GM12873 (cell line): ENCODE measurements at regions not wholly inside any gene's neighbourhood (a gene's known extent, or its start where the extent isn't known, plus 50 kb on each side); places are given as distances from the start of the nearest gene placed in this dataset.

Source experiments
- TF ChIP-seq, protein P1 (sequence below): IDR thresholded peaks from 2 replicates; pipeline ENCODE4 v1.5.1; 2012; ENCODE audit warnings: low read depth, mild to moderate bottlenecking, moderate library complexity, low read length, control low read depth; ENCODE audit not compliant: insufficient read depth; ENCODE audit errors: missing control alignments

DNA sequence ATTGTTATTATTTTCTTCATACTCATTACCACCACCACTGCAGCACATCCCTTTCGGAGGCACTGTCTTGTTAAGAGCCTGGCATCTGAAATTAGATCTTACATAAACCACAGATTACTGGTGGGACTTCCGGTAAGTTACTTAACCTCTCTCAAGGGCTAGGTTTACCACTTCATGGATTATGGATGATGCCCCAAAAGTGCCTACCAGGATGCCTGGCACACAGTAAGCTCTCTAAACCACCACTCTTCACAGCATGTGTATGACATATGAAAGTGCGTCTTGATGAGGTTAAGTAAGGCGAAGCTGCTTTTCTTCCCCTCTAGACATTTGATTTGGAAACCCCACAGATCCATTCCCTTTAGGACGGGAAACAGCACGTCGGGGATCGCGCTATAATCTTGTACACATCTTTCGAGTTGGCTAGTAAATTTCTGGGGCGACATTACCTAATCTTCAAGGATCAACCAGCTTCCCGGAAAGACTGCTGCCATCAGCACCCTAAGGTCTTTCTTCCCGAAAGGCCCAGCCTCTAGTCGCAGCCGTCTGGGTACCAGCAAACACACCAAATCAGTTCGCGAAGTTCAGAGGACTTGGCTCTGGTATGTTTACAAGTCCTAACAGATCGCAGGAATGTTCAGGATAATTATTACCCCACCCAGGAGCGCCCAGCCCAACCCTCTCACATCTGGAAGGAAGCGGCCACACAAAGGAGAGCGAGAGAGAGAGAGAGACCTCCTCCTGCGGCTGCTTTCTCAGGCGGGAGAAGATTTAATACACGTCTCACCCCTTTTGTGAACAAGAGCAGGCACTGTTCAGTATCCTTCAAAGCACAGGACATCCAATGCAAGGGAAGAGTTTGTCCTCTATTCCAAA, 155.1 kb upstream of the FRMD4B start:
- TF ChIP-seq, protein P1, sequence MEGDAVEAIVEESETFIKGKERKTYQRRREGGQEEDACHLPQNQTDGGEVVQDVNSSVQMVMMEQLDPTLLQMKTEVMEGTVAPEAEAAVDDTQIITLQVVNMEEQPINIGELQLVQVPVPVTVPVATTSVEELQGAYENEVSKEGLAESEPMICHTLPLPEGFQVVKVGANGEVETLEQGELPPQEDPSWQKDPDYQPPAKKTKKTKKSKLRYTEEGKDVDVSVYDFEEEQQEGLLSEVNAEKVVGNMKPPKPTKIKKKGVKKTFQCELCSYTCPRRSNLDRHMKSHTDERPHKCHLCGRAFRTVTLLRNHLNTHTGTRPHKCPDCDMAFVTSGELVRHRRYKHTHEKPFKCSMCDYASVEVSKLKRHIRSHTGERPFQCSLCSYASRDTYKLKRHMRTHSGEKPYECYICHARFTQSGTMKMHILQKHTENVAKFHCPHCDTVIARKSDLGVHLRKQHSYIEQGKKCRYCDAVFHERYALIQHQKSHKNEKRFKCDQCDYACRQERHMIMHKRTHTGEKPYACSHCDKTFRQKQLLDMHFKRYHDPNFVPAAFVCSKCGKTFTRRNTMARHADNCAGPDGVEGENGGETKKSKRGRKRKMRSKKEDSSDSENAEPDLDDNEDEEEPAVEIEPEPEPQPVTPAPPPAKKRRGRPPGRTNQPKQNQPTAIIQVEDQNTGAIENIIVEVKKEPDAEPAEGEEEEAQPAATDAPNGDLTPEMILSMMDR, result no peak

DNA sequence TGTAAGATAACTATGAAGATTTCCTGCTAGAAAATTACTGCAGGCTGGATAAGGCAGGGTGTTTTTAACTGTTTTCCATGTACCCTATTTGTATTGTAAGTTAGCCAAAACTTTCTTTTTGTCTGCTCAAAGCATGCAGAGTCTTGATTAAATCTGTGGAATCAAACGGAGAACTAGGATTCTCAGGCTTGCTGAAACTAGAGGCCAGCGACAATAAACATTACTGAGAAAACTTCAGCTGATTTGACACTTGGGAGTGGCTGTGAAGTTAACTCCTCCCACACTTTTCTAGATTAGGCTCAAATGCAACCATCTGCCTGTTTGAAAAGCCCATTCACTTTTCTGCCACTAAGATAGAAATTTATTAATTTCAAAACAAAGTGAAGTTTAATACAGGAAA, 153.2 kb upstream of the FRMD4B start:
- TF ChIP-seq, protein P1, result no peak

DNA sequence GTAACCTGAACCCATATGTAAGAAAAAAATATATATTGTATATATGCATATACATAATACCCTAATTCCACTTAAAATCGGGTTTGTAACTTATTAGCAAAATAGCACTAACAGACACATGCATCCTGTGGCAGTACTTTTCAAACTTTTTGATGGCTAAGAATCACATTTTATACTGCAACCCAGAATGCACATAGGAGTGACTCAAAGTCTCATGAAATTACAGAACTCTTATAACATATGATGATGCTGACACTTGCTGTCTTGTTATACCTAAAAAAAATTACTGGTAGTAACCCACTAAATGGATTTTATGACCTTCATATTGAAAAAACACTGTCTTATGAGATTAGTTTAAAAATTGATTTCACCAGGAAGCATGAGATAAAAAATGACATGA, 152.4 kb upstream of the FRMD4B start:
- TF ChIP-seq, protein P1, result no peak

DNA sequence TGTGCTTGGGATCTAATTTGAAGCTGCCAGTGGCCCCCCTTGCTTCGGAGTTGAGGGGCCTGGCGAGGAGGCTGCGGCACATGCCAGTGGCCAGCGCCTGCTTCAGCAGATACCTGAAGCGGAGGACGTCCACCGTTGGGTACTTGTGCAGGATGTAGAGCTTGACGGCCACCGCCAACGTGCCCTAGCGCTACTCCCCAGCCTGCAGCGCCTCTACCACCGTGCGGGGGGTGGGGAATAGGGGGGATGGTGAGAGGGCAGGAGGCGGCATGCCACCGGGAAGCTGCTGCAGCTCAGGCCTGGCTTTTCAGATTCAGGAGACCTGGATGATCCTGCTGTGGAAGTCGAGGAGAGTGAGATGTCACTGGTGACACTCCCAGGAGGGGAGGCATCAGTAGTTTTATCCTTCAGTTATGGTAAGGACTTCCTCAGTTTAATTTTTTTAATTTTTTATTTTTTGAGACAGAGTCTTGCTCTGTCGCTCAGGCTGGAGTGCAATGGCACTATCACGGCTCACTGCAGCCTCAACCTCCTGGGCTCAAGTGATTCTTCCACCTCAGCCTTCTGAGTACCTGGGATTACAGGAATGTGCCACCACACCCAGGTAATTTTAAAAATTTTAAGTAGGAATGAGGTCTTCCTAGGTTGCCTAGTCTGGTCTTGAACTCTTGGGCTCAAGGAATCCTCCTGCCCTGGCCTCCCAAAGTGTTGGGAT, 150.6 kb upstream of the FRMD4B start:
- TF ChIP-seq, protein P1, result no peak

DNA sequence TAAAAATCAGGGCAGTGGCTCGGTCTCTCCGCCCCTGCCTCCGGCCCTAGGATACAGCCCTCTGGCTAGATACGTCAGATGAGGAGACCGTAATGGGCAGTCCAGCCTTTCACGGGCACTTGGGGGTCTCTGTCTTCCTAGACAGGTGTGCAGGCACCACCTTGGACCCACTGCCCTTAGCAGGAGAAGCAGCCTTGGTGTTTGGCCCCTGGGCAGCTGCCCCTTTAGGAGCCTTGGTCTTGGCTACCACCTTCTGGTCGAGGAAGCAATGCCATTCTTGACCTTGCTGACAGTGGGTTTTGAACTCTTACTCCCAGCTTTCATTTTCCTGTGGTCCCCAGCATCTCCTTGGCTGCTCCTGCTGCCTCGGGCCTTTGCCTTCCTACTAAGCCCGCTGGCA, 149.7 kb upstream of the FRMD4B start:
- TF ChIP-seq, protein P1, result no peak

DNA sequence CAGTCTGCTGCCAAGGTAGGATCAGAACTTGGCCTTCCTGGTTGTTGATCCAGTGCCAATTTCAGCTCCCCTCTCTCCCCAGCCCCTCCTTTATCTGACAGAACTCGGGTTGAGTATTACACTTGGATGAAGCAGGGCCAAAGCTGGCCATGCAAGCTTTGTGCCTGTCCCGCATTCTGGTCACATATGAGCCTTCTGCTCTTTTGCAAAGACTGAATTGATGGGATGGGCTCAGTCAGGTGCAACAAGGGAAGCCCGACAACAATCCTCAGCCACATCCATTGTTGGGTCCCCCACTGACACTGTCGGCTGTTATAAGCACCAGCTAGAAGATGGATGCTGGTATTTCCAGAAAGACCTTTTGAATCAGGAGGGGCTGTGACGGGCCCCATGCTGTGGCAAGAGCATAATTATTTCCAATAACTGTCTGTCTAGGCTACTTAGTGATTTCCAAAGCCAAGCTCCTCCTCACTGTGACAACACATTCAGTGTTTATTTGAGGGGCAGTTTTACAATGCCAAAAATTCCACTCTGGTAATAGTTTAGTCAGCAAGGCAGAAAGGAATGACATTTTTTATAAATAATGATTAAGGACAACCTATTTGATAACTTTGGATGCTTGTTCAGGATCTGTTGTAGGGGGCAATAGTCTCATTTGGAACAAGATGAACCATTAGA, 146.8 kb upstream of the FRMD4B start:
- TF ChIP-seq, protein P1, result no peak
